WTC11 (cell line): ENCODE measurements at regions not wholly inside any gene's neighbourhood (a gene's known extent, or its start where the extent isn't known, plus 50 kb on each side); places are given as distances from the start of the nearest gene placed in this dataset.
"Not testable (repeated sequence)": the region's sequence is repeated elsewhere in the genome, so short reads cannot be mapped to it uniquely, and the experiment has no call there.

Experiments
- ATAC-seq: fragments of 200-7000 bp; cut with Tn5 transposase; 2 replicates; pipeline ENCODE4 v1.10.0; 2021; ENCODE audit warnings: mild to moderate bottlenecking, moderate library complexity
- CTCF ChIA-PET: fragments of 300-600 bp; sonication (Branson Sonifier 250); formaldehyde crosslinking; loops from one replicate; lab custom pipeline; 2021; ENCODE audit warnings: antibody characterized with exemption; lab: Charles Lee
- POLR2A ChIA-PET: fragments of 350-600 bp; sonication (Branson Sonifier 250); formaldehyde crosslinking; loops from one replicate; lab custom pipeline; 2021; ENCODE audit warnings: antibody characterized with exemption; lab: Charles Lee
- DNase-seq: peaks from one replicate; pipeline ENCODE4 v3.0.0; 2021; ENCODE audit warnings: low spot score
- H3K27ac Mint-ChIP-seq: 2 replicates; pipeline ENCODE4 v1.8.0; 2021; ENCODE audit warnings: mixed read lengths
- H3K27me3 Mint-ChIP-seq: 2 replicates; pipeline ENCODE4 v1.8.0; 2021; ENCODE audit warnings: low read depth, mild to moderate bottlenecking, moderate library complexity, mixed read lengths
- H3K36me3 Mint-ChIP-seq: 2 replicates; pipeline ENCODE4 v1.8.0; 2021; ENCODE audit warnings: mixed read lengths
- H3K4me1 Mint-ChIP-seq: 2 replicates; pipeline ENCODE4 v1.8.0; 2022; ENCODE audit warnings: mixed read lengths
- H3K4me3 Mint-ChIP-seq: 2 replicates; pipeline ENCODE4 v1.8.0; 2021; ENCODE audit warnings: mild to moderate bottlenecking, moderate library complexity, mixed read lengths
- H3K9me3 Mint-ChIP-seq: 2 replicates; pipeline ENCODE4 v1.8.0; 2021; ENCODE audit warnings: mixed read lengths
- ATF1 ChIP-seq: sonication (generic); formaldehyde crosslinking; IDR thresholded peaks from 2 replicates; pipeline ENCODE4 v1.8.1; 2023; ENCODE audit warnings: mild to moderate bottlenecking, moderate library complexity, missing genetic modification reagents
- CREM ChIP-seq: sonication (generic); formaldehyde crosslinking; IDR thresholded peaks from 2 replicates; pipeline ENCODE4 v1.8.1; 2022; ENCODE audit warnings: mild to moderate bottlenecking, missing genetic modification reagents, moderate library complexity
- E2F4 ChIP-seq: sonication (generic); formaldehyde crosslinking; IDR thresholded peaks from 2 replicates; pipeline ENCODE4 v1.8.1; 2022; ENCODE audit warnings: low read depth, mild to moderate bottlenecking, moderate library complexity, missing genetic modification reagents, borderline replicate concordance
- E2F5 ChIP-seq: sonication (generic); formaldehyde crosslinking; IDR thresholded peaks from 2 replicates; pipeline ENCODE4 v1.8.1; 2022; ENCODE audit warnings: mild to moderate bottlenecking, moderate library complexity, missing genetic modification reagents
- FOXP1 ChIP-seq: sonication (generic); formaldehyde crosslinking; IDR thresholded peaks from 2 replicates; pipeline ENCODE4 v1.8.0; 2022; ENCODE audit warnings: missing genetic modification reagents, mild to moderate bottlenecking, moderate library complexity, borderline replicate concordance
- GABPB1 ChIP-seq: sonication (generic); formaldehyde crosslinking; IDR thresholded peaks from 2 replicates; pipeline ENCODE4 v1.8.1; 2023; ENCODE audit warnings: mild to moderate bottlenecking, missing genetic modification reagents
- ZNF121 ChIP-seq: sonication (generic); formaldehyde crosslinking; IDR thresholded peaks from 2 replicates; pipeline ENCODE4 v1.8.0; 2023; ENCODE audit warnings: missing genetic modification reagents
- TF ChIP-seq, protein P1 (sequence below): sonication (generic); formaldehyde crosslinking; IDR thresholded peaks from 2 replicates; pipeline ENCODE4 v1.8.1; 2022; ENCODE audit warnings: low read depth, missing genetic modification reagents, borderline replicate concordance
- TF ChIP-seq, protein P2 (sequence below): fragments of 200-600 bp; IDR thresholded peaks from 2 replicates; pipeline ENCODE4 v1.8.0; 2022; ENCODE audit warnings: antibody characterized with exemption
- TF ChIP-seq, protein P3 (sequence below): sonication (generic); formaldehyde crosslinking; IDR thresholded peaks from 2 replicates; pipeline ENCODE4 v1.8.1; 2023; ENCODE audit warnings: mild to moderate bottlenecking, missing genetic modification reagents
- TF ChIP-seq, protein P4 (sequence below): sonication (generic); formaldehyde crosslinking; IDR thresholded peaks from 2 replicates; pipeline ENCODE4 v1.8.1; 2023; ENCODE audit warnings: mild to moderate bottlenecking, missing genetic modification reagents, borderline replicate concordance

GRCh38 chr6:85856235-85856634 is 213.5 kb upstream of the SYNCRIP start (continued):
- TF ChIP-seq CREM (CRISPR knock-in tag) (no peak), ZNF121 (no peak), ATF1 (no peak)
- TF ChIP-seq, protein P1, sequence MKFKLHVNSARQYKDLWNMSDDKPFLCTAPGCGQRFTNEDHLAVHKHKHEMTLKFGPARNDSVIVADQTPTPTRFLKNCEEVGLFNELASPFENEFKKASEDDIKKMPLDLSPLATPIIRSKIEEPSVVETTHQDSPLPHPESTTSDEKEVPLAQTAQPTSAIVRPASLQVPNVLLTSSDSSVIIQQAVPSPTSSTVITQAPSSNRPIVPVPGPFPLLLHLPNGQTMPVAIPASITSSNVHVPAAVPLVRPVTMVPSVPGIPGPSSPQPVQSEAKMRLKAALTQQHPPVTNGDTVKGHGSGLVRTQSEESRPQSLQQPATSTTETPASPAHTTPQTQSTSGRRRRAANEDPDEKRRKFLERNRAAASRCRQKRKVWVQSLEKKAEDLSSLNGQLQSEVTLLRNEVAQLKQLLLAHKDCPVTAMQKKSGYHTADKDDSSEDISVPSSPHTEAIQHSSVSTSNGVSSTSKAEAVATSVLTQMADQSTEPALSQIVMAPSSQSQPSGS (CRISPR knock-in tag), result no peak
- TF ChIP-seq, all 79 proteins: peak for 0

GRCh38 chr6:85838351-85839119 is 195.8 kb upstream of the SYNCRIP start:
- CTCF ChIA-PET, H3K4me3 Mint-ChIP-seq, ATAC-seq, H3K27ac Mint-ChIP-seq, H3K4me1 Mint-ChIP-seq, DNase-seq, H3K27me3 Mint-ChIP-seq, POLR2A ChIA-PET: not testable (repeated sequence)
- Mint-ChIP-seq H3K9me3 (peaks cover 66% of the 10 kb centered on the region), H3K36me3 (peaks cover 44% of the 10 kb centered on the region)

GRCh38 chr6:85828973-85829372 is 186.3 kb upstream of the SYNCRIP start:
- ChIA-PET POLR2A (no interaction called here), CTCF (interaction anchor here (0.7 kb wide), 1 partner anchor 368 kb away, joined by 3 read pairs; no protein-coding TSS in a partner anchor)
- Mint-ChIP-seq H3K36me3 (peaks cover 16% of the 10 kb centered on the region), H3K9me3 (peaks cover 62% of the 10 kb centered on the region), H3K27me3 (peaks cover 17% of the 10 kb centered on the region), H3K27ac (no peak overlapping the region), H3K4me3 (no peak overlapping the region), H3K4me1 (no peaks in the 10 kb centered on the region)
- TF ChIP-seq, protein P2, sequence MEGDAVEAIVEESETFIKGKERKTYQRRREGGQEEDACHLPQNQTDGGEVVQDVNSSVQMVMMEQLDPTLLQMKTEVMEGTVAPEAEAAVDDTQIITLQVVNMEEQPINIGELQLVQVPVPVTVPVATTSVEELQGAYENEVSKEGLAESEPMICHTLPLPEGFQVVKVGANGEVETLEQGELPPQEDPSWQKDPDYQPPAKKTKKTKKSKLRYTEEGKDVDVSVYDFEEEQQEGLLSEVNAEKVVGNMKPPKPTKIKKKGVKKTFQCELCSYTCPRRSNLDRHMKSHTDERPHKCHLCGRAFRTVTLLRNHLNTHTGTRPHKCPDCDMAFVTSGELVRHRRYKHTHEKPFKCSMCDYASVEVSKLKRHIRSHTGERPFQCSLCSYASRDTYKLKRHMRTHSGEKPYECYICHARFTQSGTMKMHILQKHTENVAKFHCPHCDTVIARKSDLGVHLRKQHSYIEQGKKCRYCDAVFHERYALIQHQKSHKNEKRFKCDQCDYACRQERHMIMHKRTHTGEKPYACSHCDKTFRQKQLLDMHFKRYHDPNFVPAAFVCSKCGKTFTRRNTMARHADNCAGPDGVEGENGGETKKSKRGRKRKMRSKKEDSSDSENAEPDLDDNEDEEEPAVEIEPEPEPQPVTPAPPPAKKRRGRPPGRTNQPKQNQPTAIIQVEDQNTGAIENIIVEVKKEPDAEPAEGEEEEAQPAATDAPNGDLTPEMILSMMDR, result no peak
- TF ChIP-seq, protein P3, sequence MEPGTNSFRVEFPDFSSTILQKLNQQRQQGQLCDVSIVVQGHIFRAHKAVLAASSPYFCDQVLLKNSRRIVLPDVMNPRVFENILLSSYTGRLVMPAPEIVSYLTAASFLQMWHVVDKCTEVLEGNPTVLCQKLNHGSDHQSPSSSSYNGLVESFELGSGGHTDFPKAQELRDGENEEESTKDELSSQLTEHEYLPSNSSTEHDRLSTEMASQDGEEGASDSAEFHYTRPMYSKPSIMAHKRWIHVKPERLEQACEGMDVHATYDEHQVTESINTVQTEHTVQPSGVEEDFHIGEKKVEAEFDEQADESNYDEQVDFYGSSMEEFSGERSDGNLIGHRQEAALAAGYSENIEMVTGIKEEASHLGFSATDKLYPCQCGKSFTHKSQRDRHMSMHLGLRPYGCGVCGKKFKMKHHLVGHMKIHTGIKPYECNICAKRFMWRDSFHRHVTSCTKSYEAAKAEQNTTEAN, result no peak
- TF ChIP-seq E2F4 (CRISPR knock-in tag) (no peak), FOXP1 (CRISPR knock-in tag) (no peak), E2F5 (CRISPR knock-in tag) (no peak), GABPB1 (CRISPR knock-in tag) (no peak)
- TF ChIP-seq, protein P4, sequence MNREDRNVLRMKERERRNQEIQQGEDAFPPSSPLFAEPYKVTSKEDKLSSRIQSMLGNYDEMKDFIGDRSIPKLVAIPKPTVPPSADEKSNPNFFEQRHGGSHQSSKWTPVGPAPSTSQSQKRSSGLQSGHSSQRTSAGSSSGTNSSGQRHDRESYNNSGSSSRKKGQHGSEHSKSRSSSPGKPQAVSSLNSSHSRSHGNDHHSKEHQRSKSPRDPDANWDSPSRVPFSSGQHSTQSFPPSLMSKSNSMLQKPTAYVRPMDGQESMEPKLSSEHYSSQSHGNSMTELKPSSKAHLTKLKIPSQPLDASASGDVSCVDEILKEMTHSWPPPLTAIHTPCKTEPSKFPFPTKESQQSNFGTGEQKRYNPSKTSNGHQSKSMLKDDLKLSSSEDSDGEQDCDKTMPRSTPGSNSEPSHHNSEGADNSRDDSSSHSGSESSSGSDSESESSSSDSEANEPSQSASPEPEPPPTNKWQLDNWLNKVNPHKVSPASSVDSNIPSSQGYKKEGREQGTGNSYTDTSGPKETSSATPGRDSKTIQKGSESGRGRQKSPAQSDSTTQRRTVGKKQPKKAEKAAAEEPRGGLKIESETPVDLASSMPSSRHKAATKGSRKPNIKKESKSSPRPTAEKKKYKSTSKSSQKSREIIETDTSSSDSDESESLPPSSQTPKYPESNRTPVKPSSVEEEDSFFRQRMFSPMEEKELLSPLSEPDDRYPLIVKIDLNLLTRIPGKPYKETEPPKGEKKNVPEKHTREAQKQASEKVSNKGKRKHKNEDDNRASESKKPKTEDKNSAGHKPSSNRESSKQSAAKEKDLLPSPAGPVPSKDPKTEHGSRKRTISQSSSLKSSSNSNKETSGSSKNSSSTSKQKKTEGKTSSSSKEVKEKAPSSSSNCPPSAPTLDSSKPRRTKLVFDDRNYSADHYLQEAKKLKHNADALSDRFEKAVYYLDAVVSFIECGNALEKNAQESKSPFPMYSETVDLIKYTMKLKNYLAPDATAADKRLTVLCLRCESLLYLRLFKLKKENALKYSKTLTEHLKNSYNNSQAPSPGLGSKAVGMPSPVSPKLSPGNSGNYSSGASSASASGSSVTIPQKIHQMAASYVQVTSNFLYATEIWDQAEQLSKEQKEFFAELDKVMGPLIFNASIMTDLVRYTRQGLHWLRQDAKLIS (CRISPR knock-in tag), result no peak
- DNase-seq (no peak), ATAC-seq (no peak)
